ENCODE measurements at regions not wholly inside any gene's neighbourhood (a gene's known extent, or its start where the extent isn't known, plus 50 kb on each side); places are given as distances from the start of the nearest gene placed in this dataset.

DNA sequence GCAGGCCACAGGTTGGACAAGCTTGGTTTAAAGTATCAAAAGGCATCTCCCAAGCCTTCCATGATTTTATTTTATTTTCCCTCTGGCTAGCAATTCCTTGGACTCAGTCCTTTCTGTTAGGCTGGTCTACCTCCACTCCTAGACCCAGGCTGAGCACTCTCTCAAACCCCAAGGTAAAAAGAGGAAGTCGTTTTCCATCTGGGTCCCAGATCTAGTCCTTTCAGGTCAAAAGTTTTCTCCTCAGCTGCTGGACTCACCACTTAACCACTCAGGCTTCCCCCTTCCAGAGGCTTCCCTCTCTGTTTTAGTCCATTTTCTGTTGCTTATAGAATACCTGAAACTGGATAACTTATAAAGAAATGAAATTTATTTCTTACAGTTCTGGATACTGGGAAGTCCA, 252.3 kb upstream of the MKLN1 start:
- peaks cover 0 to 40% of the 10 kb centered on the region in 2 donors for H3K36me3 ChIP-seq (ENCODE audit: control insufficient read depth in 2 of 2, extremely low read depth in 1 of 2, insufficient read depth in 1 of 2, low read length in 1 of 2)
- Mint-ChIP-seq H3K27ac (peak overlapping the region in 1 of 2 donors; percentile 44), H3K9me3 (no peaks in the 10 kb centered on the region), H3K4me3 (no peak overlapping the region), H3K36me3 (peaks cover 38% of the 10 kb centered on the region), H3K4me1 (peaks cover 3 to 61% (median 61%) of the 10 kb centered on the region in 3 donors), H3K27me3 (no peaks in the 10 kb centered on the region)
- H3K4me1 ChIP-seq (ENCODE audit: control insufficient read depth in 1 of 2, extremely low read depth in 1 of 2, insufficient read depth in 2 of 2, low read length in 2 of 2), result peaks cover 2 to 38% of the 10 kb centered on the region in 2 experiments
- CTCF ChIA-PET, result interaction anchor here in 1 of 2 donors (1.3 to 1.6 kb wide), 2 partner anchors 10 to 18 kb away, joined by 3 to 4 read pairs; no protein-coding TSS in a partner anchor
- POLR2A ChIA-PET, result interaction anchor here in 1 of 2 donors (0.6 kb wide), 1 partner anchor 24 kb away, joined by 3 read pairs; no protein-coding TSS in a partner anchor
- H3K27ac ChIP-seq (ENCODE audit: low read length), result no peak overlapping the region
- no peaks in the 10 kb centered on the region for H3K9me3 ChIP-seq
- 17% methylated on average over 1 of the region's 1 CpG for WGBS (ENCODE audit: insufficient coverage)
- DNase-seq (no peak), ATAC-seq (replicated peaks in 1 of 4) (no peak)
- no peaks in the 10 kb centered on the region for H3K27me3 ChIP-seq (replicated peaks in 1 of 2; ENCODE audit: control insufficient read depth in 2 of 2, extremely low read depth in 1 of 2, insufficient read depth in 2 of 2, low read length in 1 of 2)
- no peak overlapping the region for H3K4me3 ChIP-seq (ENCODE audit: control insufficient read depth in 1 of 2, extremely low read depth in 1 of 2, low read length in 1 of 2)

DNA sequence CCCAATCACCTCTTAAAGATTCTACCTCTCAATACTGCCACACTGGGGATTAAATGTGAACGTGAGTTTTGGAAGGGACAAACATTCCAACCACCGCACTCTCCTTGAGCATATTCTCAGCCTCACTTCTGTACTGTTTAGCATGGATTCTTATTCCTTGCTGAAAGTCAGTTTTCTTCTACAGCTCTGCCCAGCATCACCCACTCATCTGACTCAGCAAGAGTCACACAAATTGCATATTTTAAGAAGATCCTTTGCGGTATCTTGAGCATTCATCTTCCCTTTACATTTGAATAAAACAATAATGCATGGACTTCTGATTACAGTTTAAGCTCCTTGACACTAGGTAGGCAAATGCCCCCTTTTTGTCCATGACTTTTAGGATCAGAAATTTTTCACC, 251.6 kb upstream of the MKLN1 start:
- no peaks in the 10 kb centered on the region for H3K27me3 ChIP-seq (replicated peaks in 1 of 2; ENCODE audit: control insufficient read depth in 2 of 2, extremely low read depth in 1 of 2, insufficient read depth in 2 of 2, low read length in 1 of 2)
- DNase-seq (no peak), ATAC-seq (replicated peaks in 1 of 4) (no peak)
- CTCF ChIA-PET, result interaction anchor here in 1 of 2 donors (1.6 kb wide), 1 partner anchor 11 kb away, joined by 4 read pairs; no protein-coding TSS in a partner anchor
- no peak overlapping the region for H3K27ac ChIP-seq (ENCODE audit: low read length)
- peaks cover 2 to 43% of the 10 kb centered on the region in 2 experiments for H3K4me1 ChIP-seq (ENCODE audit: control insufficient read depth in 1 of 2, extremely low read depth in 1 of 2, insufficient read depth in 2 of 2, low read length in 2 of 2)
- H3K36me3 ChIP-seq (ENCODE audit: control insufficient read depth in 2 of 2, extremely low read depth in 1 of 2, insufficient read depth in 1 of 2, low read length in 1 of 2), result peaks cover 0 to 41% of the 10 kb centered on the region in 2 donors
- no peak overlapping the region for H3K4me3 ChIP-seq (ENCODE audit: control insufficient read depth in 1 of 2, extremely low read depth in 1 of 2, low read length in 1 of 2)
- H3K9me3 Mint-ChIP-seq, result no peaks in the 10 kb centered on the region
- peaks cover 0 to 58% (median 56%) of the 10 kb centered on the region in 3 donors for H3K4me1 Mint-ChIP-seq
- POLR2A ChIA-PET, result interaction anchor here in 1 of 2 donors (0.6 kb wide), 1 partner anchor 18 kb away, joined by 4 read pairs; no protein-coding TSS in a partner anchor
- peak overlapping the region; percentile 22 to 48 for H3K27ac Mint-ChIP-seq
- WGBS (ENCODE audit: insufficient coverage), result 93% methylated on average over 3 of the region's 3 CpGs
- no peaks in the 10 kb centered on the region for H3K9me3 ChIP-seq
- H3K27me3 Mint-ChIP-seq, result no peaks in the 10 kb centered on the region
- peak overlapping the region in 1 of 3 donors; percentile 46 for H3K4me3 Mint-ChIP-seq
- H3K36me3 Mint-ChIP-seq, result peaks cover 38% of the 10 kb centered on the region

DNA sequence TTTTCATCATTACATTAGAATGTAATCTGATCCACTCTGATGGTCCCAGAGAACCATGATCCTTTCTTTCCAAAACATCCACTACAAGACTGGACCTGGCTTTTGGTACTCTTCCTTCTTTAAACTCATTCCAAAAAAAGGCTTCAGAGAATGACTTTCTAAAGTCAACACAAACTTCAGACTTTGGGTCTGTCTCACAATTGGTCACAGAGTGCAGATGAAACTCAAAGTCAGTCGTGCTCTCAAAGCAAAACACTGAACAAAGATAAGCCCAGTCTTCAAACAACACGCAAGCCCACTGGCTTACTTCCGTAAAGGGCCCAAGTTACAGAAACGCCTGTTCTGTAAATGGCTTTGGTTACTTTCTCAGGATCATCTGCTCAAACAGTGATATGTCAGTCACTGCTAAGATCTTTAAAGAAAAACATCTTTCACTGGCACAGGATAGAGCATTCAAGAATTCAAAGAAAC, 250.9 kb upstream of the MKLN1 start:
- 68% methylated on average over 4 of the region's 4 CpGs for WGBS (ENCODE audit: insufficient coverage)
- H3K4me3 Mint-ChIP-seq, result peak overlapping the region in 2 of 3 donors; percentile 44 to 46

DNA sequence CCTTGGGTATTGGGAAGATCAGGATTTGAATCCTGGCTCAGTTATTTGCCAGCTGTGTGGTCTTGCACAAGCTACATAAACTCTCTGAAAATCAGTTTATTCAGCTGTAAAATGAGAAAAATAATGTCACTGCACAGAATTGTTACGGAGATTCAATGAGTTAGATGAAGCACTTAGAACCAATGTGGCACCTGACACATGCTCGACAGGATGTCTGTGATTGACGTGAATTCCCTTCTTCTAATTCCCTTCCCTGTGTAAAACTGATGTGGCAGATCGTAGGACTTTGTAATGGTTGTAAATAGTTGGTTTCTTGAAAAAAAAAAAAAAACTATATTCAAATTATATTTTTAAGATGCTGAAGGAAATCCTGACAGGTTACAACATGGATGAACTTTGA, 249.9 kb upstream of the MKLN1 start:
- 100% methylated on average over 1 of the region's 4 CpGs for WGBS (ENCODE audit: insufficient coverage)
- peaks cover 43% of the 10 kb centered on the region for H3K36me3 Mint-ChIP-seq
- POLR2A ChIA-PET, result no interaction called here
- no peak overlapping the region for H3K27ac ChIP-seq (ENCODE audit: low read length)
- no peaks in the 10 kb centered on the region for H3K9me3 Mint-ChIP-seq
- peak overlapping the region in 1 of 3 donors; percentile 31 for H3K4me3 Mint-ChIP-seq
- peaks cover 0 to 47% of the 10 kb centered on the region in 2 donors for H3K36me3 ChIP-seq (ENCODE audit: control insufficient read depth in 2 of 2, extremely low read depth in 1 of 2, insufficient read depth in 1 of 2, low read length in 1 of 2)
- H3K27me3 Mint-ChIP-seq, result no peaks in the 10 kb centered on the region
- H3K4me1 ChIP-seq (ENCODE audit: control insufficient read depth in 1 of 2, extremely low read depth in 1 of 2, insufficient read depth in 2 of 2, low read length in 2 of 2), result peaks cover 0 to 42% of the 10 kb centered on the region in 2 experiments
- no peak overlapping the region for H3K4me3 ChIP-seq (ENCODE audit: control insufficient read depth in 1 of 2, extremely low read depth in 1 of 2, low read length in 1 of 2)
- ATAC-seq (replicated peaks in 1 of 4) (no peak), DNase-seq (no peak)
- peak overlapping the region in 1 of 2 donors; percentile 34 for H3K27ac Mint-ChIP-seq
- CTCF ChIA-PET, result interaction anchor here in 1 of 2 donors (0.9 kb wide), 1 partner anchor 8 kb away, joined by 4 read pairs; no protein-coding TSS in a partner anchor
- peaks cover 10 to 56% (median 55%) of the 10 kb centered on the region in 3 donors for H3K4me1 Mint-ChIP-seq
- H3K9me3 ChIP-seq, result no peaks in the 10 kb centered on the region
- no peaks in the 10 kb centered on the region for H3K27me3 ChIP-seq (replicated peaks in 1 of 2; ENCODE audit: control insufficient read depth in 2 of 2, extremely low read depth in 1 of 2, insufficient read depth in 2 of 2, low read length in 1 of 2)

More for the DNA sequence above, 250.9 kb upstream of the MKLN1 start:
- POLR2A ChIA-PET, result interaction anchor here (0.5 to 0.6 kb wide), 2 partner anchors 19 to 105 kb away, joined by 4 to 5 read pairs; no protein-coding TSS in a partner anchor
- DNase-seq (no peak), ATAC-seq (replicated peaks in 1 of 4) (no peak)
- CTCF ChIA-PET, result interaction anchor here in 1 of 2 donors (1.6 kb wide), 1 partner anchor 11 kb away, joined by 4 read pairs; no protein-coding TSS in a partner anchor
- Histone ChIP-seq H3K4me3 (ENCODE audit: control insufficient read depth in 1 of 2, extremely low read depth in 1 of 2, low read length in 1 of 2) (no peak overlapping the region), H3K27me3 (replicated peaks in 1 of 2; ENCODE audit: control insufficient read depth in 2 of 2, extremely low read depth in 1 of 2, insufficient read depth in 2 of 2, low read length in 1 of 2) (no peaks in the 10 kb centered on the region), H3K4me1 (ENCODE audit: control insufficient read depth in 1 of 2, extremely low read depth in 1 of 2, insufficient read depth in 2 of 2, low read length in 2 of 2) (peaks cover 2 to 43% of the 10 kb centered on the region in 2 experiments), H3K36me3 (ENCODE audit: control insufficient read depth in 2 of 2, extremely low read depth in 1 of 2, insufficient read depth in 1 of 2, low read length in 1 of 2) (peaks cover 0 to 41% of the 10 kb centered on the region in 2 donors), H3K9me3 (no peaks in the 10 kb centered on the region), H3K27ac (ENCODE audit: low read length) (peak overlapping the region; percentile 0)
- H3K4me1 Mint-ChIP-seq, result peaks cover under 1 to 55% (median 53%) of the 10 kb centered on the region in 3 donors
- peaks cover 38% of the 10 kb centered on the region for H3K36me3 Mint-ChIP-seq
- H3K9me3 Mint-ChIP-seq, result no peaks in the 10 kb centered on the region
- peak overlapping the region in 1 of 2 donors; percentile 77 for H3K27ac Mint-ChIP-seq
- no peaks in the 10 kb centered on the region for H3K27me3 Mint-ChIP-seq

DNA sequence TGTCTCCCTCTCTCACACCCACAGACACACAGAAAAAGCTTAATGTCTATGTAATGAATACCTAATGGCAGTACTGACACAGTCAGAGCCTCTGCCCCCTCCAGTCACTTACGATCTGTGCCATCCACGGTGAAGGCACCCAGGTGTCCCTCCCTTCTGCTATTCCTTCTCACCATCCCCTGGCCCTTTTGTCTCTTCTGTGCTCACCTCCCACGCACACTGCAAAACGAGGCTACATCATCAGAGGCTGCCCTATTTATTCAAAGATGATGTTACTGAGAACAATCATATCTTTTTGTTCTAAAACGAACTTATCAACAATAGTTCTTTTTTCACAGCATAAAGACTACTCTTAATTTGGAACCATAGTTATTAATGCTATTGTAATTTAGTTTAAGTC, 246.9 kb upstream of the MKLN1 start:
- ChIA-PET POLR2A (interaction anchor here (0.5 to 0.7 kb wide), 4 partner anchors 18 to 132 kb away, joined by 3 to 6 read pairs (median 4); no protein-coding TSS in a partner anchor), CTCF (interaction anchor here in 1 of 2 donors (0.7 kb wide), 1 partner anchor 178 kb away, joined by 3 read pairs; no protein-coding TSS in a partner anchor)
- no peak overlapping the region for H3K27ac Mint-ChIP-seq
- Histone ChIP-seq H3K4me3 (ENCODE audit: control insufficient read depth in 1 of 2, extremely low read depth in 1 of 2, low read length in 1 of 2) (no peak overlapping the region), H3K4me1 (ENCODE audit: control insufficient read depth in 1 of 2, extremely low read depth in 1 of 2, insufficient read depth in 2 of 2, low read length in 2 of 2) (peaks cover 0 to 43% of the 10 kb centered on the region in 2 experiments), H3K9me3 (no peaks in the 10 kb centered on the region), H3K27ac (ENCODE audit: low read length) (no peak overlapping the region), H3K36me3 (ENCODE audit: control insufficient read depth in 2 of 2, extremely low read depth in 1 of 2, insufficient read depth in 1 of 2, low read length in 1 of 2) (peaks cover 0 to 32% of the 10 kb centered on the region in 2 donors), H3K27me3 (replicated peaks in 1 of 2; ENCODE audit: control insufficient read depth in 2 of 2, extremely low read depth in 1 of 2, insufficient read depth in 2 of 2, low read length in 1 of 2) (no peaks in the 10 kb centered on the region)
- H3K27me3 Mint-ChIP-seq, result no peaks in the 10 kb centered on the region
- WGBS (ENCODE audit: insufficient coverage), result no CpG with 5 or more reads among the region's 5 CpGs
- H3K4me3 Mint-ChIP-seq, result no peak overlapping the region
- DNase-seq, result no peak
- ATAC-seq (replicated peaks in 1 of 4), result peak in 1 of 4 experiments; percentile 5
- peaks cover 0 to 4% (median 0%) of the 10 kb centered on the region in 3 donors for H3K9me3 Mint-ChIP-seq
- H3K36me3 Mint-ChIP-seq, result peaks cover 43% of the 10 kb centered on the region
- H3K4me1 Mint-ChIP-seq, result peaks cover 39 to 55% (median 54%) of the 10 kb centered on the region in 3 donors

DNA sequence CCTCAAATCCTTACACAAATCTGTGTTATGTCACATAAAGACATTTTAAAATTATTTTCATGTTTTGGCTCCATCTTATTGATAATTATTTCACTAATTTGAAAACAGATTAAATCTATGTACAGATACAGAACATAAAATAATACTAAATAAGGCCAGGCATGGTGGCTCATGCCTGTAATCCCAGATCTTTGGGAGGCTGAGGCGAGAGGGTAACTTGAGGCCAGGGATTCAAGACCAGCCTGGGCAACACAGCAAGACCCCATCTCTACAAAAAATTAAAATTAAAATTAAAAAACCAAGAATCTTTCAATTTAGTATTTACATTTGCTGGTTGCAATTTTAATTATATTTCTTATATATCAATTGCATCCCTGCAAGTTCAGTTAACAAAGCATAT, 246.4 kb upstream of the MKLN1 start:
- peaks cover 0 to 29% of the 10 kb centered on the region in 2 donors for H3K36me3 ChIP-seq (ENCODE audit: control insufficient read depth in 2 of 2, extremely low read depth in 1 of 2, insufficient read depth in 1 of 2, low read length in 1 of 2)
- CTCF ChIA-PET, result no interaction called here
- no peak overlapping the region for H3K4me3 ChIP-seq (ENCODE audit: control insufficient read depth in 1 of 2, extremely low read depth in 1 of 2, low read length in 1 of 2)
- no peaks in the 10 kb centered on the region for H3K9me3 ChIP-seq
- H3K4me1 ChIP-seq (ENCODE audit: control insufficient read depth in 1 of 2, extremely low read depth in 1 of 2, insufficient read depth in 2 of 2, low read length in 2 of 2), result peaks cover 0 to 42% of the 10 kb centered on the region in 2 experiments
- Mint-ChIP-seq H3K4me3 (no peak overlapping the region), H3K36me3 (peaks cover 39% of the 10 kb centered on the region), H3K4me1 (peaks cover 40 to 51% (median 50%) of the 10 kb centered on the region in 3 donors), H3K27me3 (no peaks in the 10 kb centered on the region), H3K9me3 (peaks cover 0 to 4% (median 0%) of the 10 kb centered on the region in 3 donors), H3K27ac (no peak overlapping the region)
- no peak for ATAC-seq (replicated peaks in 1 of 4)
- no peaks in the 10 kb centered on the region for H3K27me3 ChIP-seq (replicated peaks in 1 of 2; ENCODE audit: control insufficient read depth in 2 of 2, extremely low read depth in 1 of 2, insufficient read depth in 2 of 2, low read length in 1 of 2)
- H3K27ac ChIP-seq (ENCODE audit: low read length), result no peak overlapping the region
- whole genome bisulfite sequencing (ENCODE audit: insufficient coverage), result no CpG with 5 or more reads among the region's 1 CpG
- DNase-seq, result no peak
- POLR2A ChIA-PET, result no interaction called here

Data from T-cell (primary cell).